DMS 273 (cell line): ENCODE measurements at regions not wholly inside any gene's neighbourhood (a gene's known extent, or its start where the extent isn't known, plus 50 kb on each side); places are given as distances from the start of the nearest gene placed in this dataset.

Experiments
- DNase-seq: peaks from one replicate; lab custom pipeline; 2025; ENCODE audit not compliant: unreplicated experiment; lab: John Stamatoyannopoulos, UW

DNA sequence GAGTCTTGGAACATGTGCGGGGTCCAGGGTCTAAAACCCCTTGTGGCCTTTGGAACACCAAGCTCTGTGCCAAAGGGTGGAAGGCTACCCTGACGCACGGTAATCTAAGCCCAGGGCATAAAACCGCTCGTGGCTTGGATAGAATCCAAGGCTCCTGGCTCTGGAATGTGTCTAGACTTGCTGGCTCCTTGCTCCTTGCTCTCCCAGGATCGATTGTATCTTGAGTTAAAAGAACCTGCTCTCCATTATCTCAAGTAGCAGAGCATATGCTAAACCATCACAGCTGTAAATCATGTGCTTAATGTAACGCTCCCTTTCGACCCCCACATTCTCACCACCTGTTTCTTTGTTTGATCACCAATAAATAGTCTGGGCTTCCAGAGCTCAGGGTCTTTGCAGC is 50.3 kb downstream of the TLCD4 start:
- DNase-seq = peak; percentile 86

DNA sequence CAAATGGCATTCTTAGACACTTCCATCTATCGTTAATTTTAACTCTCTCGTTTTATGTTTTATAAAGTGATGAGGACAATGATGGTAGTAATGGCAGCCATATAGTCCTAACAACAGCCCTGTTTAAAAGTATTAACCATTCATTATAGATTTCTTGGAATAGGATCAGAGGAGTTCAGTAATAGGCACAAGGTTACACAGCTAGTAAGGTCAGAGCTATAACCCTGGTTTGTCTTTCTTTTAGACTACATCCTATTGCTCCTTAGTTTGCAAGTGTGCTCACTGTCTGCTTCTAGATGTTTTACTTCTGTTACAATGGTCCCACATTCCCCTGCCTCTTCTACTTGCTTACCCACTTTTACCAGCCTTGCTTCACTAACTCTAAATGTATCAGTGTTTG is 50.9 kb downstream of the TLCD4 start:
- DNase-seq = no peak

DNA sequence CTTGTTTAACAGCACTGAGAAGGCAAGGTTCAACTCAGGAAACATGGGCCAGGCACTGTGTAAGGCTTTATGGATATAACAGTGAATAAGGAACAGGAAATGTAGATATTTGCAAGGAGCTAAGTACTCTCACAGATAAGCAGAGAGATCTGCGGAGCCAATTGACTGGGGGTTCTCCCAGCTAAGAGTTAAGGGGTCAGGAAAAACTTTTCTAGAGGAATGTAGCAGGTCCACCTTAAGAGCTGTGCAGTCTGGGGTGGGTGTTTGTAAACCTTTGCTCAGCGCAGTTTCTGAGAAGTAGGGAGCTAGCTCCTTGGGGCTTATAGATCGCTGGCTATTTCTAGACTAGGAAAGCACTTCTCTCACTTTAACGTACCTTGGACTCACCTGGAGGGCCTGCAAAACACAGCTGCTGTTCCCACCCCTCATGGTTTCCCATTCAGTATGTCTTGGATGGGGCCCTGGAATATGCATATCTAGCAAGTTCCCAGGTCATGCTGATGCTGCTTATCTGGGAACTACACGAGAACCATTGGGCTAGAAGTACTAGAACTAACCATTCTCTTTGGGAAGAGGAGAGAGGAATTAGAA is 51.7 kb downstream of the TLCD4 start:
- DNase-seq = no peak

DNA sequence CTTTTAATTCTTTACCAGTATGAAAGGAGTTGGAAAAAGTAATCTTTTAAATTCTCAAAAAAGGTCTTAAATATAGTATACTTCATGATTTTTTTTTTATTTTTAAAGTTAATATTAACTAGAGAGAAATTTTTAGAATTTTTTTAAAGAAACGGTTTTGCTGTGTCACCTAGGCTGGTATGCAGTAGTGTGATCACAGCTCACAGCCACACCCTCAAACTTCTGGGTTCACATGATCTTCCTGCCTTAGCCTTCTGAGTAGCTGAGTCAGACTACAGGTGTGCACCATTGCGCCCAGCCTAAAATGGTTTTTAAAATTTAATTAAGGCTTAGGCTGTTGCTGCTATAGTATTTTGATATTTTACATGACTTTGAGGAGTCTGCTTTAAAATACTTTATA is 52.4 kb downstream of the TLCD4 start:
- DNase-seq = no peak

DNA sequence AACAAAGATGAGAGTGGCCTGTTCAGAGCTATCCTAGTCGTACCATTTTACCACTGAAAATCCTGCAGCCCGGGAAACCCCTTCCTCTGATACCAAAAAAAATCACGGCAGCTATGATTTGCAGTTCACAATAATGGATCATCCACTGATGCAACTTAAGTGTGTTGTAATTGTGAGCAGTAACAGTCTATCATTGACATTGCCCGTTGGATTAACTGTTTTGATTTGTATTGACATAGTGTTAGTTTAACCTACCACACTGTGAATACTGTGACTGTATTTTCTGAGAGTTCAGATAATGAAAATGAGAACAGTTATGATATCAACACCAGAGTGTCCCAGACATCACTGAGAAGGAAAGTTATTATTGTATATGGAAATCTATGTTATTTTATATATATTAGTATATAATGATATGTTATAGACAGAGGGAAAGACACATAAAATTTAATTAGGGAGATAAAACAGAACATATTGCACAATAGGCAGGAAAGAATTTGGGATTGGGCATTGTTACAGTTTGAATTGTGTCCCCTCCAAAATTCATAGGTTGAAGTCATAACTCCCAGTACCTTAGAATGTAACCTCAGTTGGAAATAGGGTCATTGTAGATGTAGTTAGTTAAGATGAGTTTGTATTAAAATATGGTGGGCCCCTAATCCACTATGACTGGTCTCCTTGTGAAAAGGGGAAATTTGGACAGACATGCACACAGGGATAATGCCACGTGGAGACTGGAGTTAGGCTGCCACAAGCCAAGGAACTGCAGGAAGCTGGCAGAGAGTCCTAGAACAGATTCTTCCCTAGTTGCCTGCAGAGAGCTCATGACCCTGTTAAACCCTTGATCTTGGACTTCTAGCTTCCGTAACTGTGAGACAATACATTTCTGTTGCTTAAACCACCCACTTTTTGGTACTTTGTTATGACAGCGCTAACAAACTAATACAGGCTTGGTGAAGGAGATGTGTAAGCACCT is 54.4 kb downstream of the TLCD4 start:
- DNase-seq = peak; percentile 8

DNA sequence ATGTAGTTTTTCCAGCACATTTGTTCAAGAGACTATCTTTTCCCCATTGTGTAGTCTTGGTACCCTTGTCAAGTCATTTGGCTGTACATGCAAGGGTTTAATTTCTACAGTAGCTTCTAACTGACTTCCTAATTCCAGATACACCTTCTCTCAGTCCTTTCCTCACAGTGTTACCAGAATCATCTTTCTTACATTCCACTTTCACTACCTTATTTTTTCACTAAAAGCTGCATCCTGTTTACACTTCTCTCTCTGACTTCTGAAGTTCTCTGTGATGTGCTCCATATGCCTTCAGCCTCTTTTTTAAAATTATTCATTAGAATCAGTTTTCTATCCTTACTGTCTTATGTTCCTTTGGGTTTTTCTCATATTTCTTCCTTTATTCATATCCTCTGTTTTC is 57.1 kb upstream of the RWDD3 start:
- DNase-seq = no peak

DNA sequence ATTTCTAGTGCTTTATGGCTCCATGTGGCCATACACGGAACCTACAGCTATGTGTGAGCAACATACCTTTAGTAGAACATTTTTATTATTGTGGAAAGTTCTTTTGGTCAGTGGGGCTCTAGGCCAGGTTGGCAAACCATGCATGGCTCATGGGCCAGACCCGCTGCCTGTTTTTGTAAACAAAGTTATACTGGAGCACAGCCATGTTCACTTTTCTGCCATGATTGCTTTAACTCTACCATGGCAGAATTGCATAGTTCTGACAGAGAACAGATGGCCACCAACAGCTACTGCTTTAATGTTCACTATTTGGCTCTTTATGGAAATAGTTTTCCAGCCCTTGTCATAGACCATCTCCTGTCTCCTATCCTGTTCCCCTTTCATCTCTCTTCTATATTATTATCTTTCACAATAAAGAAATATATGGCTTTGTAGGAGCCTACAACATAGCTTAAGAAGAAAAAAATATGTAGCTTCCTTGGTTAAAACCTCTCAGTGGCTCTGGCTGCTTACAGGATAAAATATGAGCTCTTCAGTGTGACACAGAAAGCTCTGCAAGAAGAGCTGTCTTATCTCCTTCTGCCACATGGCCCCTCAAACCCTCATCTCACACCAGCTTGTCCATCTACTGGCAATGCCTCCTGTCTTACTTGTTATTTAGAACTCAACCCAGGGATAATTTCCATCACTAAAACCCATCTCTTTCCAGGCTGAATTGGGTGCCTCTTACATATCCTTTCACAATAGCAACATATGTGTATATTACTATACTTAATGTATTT is 54.6 kb upstream of the RWDD3 start:
- peak; percentile 76 for DNase-seq

DNA sequence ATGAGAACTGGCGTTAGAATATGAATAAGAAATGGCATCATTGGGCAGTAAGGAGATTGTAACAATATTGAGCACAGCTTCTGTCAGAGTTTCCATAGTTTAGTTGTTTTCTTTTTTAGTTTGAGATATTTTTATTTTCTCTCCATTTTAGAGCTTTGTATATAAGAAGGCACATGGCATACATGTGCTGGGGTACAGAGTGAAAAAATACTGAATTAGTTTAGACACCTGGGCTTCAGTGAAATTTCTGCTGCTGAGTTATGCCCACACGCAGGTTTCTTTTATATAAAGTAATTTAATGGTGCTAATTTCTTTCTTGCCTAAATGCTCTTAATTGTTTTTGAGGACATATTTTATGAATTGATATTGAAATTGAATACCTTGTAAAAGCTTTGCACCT is 53.6 kb upstream of the RWDD3 start:
- DNase-seq = no peak

DNA sequence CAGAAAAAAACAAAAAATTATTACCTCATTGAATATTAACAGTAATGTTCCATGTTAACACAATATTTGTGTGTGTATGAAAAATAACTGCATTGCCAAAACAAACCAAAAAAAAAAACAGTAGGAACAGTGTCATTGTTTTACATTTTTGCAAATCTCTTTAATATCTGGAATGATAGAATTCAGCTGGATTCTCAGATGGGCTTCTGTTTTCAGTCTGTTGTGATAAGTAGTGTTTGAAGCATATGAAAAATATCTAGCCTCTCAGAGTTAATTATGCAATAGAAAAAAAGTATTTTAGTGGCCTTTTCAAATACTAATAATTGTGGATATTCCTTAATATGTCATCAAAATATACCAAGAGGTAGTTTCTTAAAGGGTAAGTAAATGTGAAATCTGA is 52.9 kb upstream of the RWDD3 start:
- DNase-seq = no peak

DNA sequence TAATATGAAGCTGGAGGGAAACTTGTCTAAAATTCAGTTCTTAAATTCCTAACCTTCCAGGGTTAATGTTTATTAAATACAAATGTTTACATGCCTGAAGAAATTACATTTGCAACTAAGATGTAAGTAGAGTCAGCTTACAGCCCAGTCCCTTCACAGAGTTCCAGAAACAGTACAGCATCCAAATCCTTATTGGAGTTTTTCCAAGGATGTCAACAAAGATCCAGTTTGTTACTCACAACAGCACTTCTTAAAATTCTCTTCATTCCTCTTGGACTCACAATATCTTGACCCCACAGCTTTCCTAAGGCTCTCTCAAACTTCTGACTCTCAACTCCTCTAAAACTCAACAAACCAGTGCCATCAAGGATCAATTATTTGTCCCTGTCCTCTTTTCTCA is 50.1 kb upstream of the RWDD3 start:
- DNase-seq = no peak
